ENCODE measurements at regions not wholly inside any gene's neighbourhood (a gene's known extent, or its start where the extent isn't known, plus 50 kb on each side); places are given as distances from the start of the nearest gene placed in this dataset.

DNA sequence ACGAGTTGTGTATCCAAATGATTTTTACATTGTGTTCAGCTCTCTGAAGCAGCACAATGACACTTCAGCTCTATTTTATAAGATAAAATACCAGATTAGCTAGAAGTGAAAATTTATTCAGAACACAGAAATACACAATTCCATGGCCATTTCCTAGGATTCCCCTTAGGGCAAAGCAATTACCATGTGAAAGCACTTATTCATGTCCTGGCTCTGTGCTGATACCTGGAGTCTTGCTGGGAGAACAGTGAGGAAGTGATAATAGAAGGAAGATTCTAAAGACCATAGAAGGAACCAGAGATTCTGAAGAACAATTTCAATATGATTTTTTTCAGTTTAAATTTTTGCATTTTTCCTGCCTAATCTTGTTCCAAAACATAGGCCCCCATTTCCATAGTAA lies 657.4 kb upstream of the ZWINT start:
- H3K4me3 Mint-ChIP-seq: no peak overlapping the region

DNA sequence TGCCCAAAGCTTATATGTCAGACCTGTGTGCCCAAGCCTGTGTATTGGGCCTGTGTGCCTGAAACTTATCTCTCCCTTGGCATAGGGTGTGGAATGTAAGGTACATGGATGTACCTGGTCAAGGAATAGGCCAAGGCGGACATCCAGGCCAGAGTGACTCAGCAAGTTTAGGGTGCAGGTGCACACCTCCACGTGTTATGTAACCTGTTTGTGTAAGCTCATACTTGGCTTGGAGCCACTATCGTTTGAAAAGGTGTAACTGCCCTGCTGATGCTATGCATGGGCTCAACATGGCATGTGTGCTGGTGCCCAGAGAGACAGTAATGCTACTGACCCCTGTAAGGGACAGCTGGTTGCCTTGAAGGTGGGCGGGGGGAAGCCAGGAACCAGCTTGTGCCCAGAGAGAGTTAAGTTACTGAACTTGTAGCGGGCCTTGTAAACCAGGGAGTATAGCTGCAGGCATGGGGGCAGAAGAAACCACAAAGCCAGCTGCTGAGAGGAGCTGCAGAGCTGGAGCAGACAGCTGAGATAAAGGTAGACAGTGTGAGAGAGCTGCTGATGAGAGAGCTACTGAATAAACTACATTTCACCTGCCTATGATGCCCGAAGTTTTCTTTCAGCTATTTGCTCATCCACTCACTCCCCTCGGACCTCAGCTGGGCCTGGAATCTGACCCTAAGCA lies 656.4 kb upstream of the ZWINT start:
- Mint-ChIP-seq H3K4me1 (ENCODE audit: unreplicated experiment) (no peaks in the 10 kb centered on the region), H3K27me3 (no peaks in the 10 kb centered on the region), H3K9me3 (no peaks in the 10 kb centered on the region), H3K36me3 (no peaks in the 10 kb centered on the region), H3K4me3 (no peak overlapping the region), H3K27ac (no peak overlapping the region)
- TF ChIP-seq, protein P1, sequence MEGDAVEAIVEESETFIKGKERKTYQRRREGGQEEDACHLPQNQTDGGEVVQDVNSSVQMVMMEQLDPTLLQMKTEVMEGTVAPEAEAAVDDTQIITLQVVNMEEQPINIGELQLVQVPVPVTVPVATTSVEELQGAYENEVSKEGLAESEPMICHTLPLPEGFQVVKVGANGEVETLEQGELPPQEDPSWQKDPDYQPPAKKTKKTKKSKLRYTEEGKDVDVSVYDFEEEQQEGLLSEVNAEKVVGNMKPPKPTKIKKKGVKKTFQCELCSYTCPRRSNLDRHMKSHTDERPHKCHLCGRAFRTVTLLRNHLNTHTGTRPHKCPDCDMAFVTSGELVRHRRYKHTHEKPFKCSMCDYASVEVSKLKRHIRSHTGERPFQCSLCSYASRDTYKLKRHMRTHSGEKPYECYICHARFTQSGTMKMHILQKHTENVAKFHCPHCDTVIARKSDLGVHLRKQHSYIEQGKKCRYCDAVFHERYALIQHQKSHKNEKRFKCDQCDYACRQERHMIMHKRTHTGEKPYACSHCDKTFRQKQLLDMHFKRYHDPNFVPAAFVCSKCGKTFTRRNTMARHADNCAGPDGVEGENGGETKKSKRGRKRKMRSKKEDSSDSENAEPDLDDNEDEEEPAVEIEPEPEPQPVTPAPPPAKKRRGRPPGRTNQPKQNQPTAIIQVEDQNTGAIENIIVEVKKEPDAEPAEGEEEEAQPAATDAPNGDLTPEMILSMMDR (conservative IDR thresholded peaks at IDR 0.05): no peak
- no peak for DNase-seq (ENCODE audit: extremely low spot score, unreplicated experiment)

More for the DNA sequence above, 657.4 kb upstream of the ZWINT start:
- Mint-ChIP-seq H3K36me3 (no peaks in the 10 kb centered on the region), H3K9me3 (no peaks in the 10 kb centered on the region), H3K27me3 (no peaks in the 10 kb centered on the region), H3K27ac (no peak overlapping the region), H3K4me1 (ENCODE audit: unreplicated experiment) (no peaks in the 10 kb centered on the region)
- no peak for DNase-seq (ENCODE audit: extremely low spot score, unreplicated experiment)
- TF ChIP-seq, protein P1 (conservative IDR thresholded peaks at IDR 0.05): no peak

DNA sequence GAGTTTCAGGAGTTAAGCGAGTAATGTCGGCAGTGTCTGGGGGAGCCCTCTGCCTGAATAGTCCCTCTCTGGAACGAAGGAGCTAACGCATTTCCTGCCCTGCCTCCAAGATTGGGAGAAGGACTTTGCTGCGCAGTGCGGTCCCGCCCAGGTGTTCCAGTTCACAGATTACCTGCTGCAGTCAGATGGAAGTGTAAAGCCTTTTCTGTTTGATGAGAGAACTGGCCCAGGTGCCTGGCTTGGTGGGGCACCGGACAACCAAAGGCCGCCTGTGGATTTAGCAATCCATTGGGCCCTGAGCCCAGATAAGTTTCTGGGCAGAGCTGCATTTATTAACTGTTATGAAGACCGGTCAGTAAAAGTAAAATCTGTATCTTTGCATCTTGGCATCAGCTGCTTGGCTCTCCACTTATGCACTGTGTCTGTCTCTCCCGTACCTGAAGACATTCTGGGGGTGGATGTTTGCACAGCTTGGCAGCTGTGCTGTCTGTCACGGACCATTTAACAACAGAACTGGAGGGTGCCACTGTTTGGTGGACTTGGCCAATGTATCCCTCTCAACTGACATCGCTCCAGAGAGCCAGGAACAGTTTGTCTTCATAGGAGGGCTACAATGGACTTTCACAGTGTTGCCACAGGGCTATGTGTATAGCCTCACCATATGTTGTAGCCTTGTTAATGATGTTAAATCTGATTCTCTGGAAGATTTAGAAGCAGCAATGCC lies 654.7 kb upstream of the ZWINT start:
- TF ChIP-seq, protein P1 (conservative IDR thresholded peaks at IDR 0.05): no peak
- H3K4me3 Mint-ChIP-seq: no peak overlapping the region
- H3K27ac Mint-ChIP-seq: no peak overlapping the region
- H3K36me3 Mint-ChIP-seq: no peaks in the 10 kb centered on the region
- DNase-seq (ENCODE audit: extremely low spot score, unreplicated experiment): no peak
- H3K27me3 Mint-ChIP-seq: no peaks in the 10 kb centered on the region
- H3K9me3 Mint-ChIP-seq: no peaks in the 10 kb centered on the region
- no peaks in the 10 kb centered on the region for H3K4me1 Mint-ChIP-seq (ENCODE audit: unreplicated experiment)

DNA sequence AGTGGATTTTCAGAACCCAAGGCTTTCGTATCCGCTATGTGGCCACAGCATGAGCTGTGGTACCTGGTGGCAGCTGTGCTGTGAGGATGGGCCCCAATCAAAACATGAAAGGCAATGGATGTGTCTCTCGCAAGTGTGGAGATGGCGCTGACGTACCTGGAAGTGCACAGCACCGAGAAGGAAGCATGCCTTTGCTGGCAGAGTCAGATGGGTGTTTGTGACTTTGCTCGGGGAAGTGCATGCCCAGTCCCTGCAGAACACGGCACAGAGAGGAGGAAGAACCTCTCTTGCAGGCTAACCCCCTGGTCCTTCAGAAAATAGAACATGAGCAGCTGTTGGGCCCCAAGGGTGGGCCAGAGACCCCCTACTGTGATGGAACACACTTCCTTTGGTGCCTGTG lies 654.1 kb upstream of the ZWINT start:
- Mint-ChIP-seq H3K36me3 (no peaks in the 10 kb centered on the region), H3K27me3 (no peaks in the 10 kb centered on the region), H3K27ac (no peak overlapping the region), H3K4me1 (ENCODE audit: unreplicated experiment) (no peaks in the 10 kb centered on the region), H3K9me3 (no peaks in the 10 kb centered on the region), H3K4me3 (no peak overlapping the region)
- TF ChIP-seq, protein P1 (conservative IDR thresholded peaks at IDR 0.05): no peak
- DNase-seq (ENCODE audit: extremely low spot score, unreplicated experiment): no peak

DNA sequence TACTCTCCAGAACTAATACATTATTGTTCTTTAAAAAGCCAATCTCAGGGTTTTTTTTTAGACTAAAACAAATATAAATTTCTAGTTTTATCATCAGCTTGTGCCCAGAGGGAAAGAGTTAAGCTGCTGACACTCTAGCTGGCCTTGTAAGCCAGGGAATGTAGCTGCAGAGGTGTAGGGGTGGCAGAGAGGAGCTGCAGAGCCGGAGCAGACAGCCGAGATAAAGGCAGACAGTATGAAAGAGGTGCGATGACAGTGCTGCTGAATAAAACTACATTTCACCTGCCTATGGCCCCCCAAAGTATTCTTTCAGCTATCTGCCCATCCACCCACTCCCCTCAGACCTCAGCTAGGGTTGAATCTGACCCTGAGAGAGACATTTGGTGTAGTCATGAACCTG lies 653.7 kb upstream of the ZWINT start:
- no peaks in the 10 kb centered on the region for H3K27me3 Mint-ChIP-seq
- no peaks in the 10 kb centered on the region for H3K9me3 Mint-ChIP-seq
- no peaks in the 10 kb centered on the region for H3K4me1 Mint-ChIP-seq (ENCODE audit: unreplicated experiment)
- no peak for DNase-seq (ENCODE audit: extremely low spot score, unreplicated experiment)
- no peak overlapping the region for H3K4me3 Mint-ChIP-seq
- TF ChIP-seq, protein P1 (conservative IDR thresholded peaks at IDR 0.05): no peak
- no peaks in the 10 kb centered on the region for H3K36me3 Mint-ChIP-seq
- no peak overlapping the region for H3K27ac Mint-ChIP-seq
